Neuronal stem cell (in vitro differentiated cells): ENCODE measurements at regions not wholly inside any gene's neighbourhood (a gene's known extent, or its start where the extent isn't known, plus 50 kb on each side); places are given as distances from the start of the nearest gene placed in this dataset.

ENCODE experiments used
- DNase-seq: peaks from one replicate; pipeline ENCODE4 v3.0.0-alpha.2; 2013; ENCODE audit warnings: low spot score
- H2AFZ ChIP-seq: one replicate; pipeline ENCODE4 v1.6.1; 2013; ENCODE audit warnings: mild to moderate bottlenecking, low read length, inconsistent platforms
- H2AK5ac ChIP-seq: 2 replicates; pipeline ENCODE4 v1.6.1; 2013; ENCODE audit warnings: low read depth, mild to moderate bottlenecking, inconsistent platforms, low read length, moderate library complexity, mixed read lengths
- H2BK120ac ChIP-seq: 2 replicates; pipeline ENCODE4 v1.6.1; 2013; ENCODE audit warnings: low read depth, mild to moderate bottlenecking, inconsistent platforms, low read length, moderate library complexity, mixed read lengths
- H2BK12ac ChIP-seq: one replicate; pipeline ENCODE4 v1.6.1; 2013; ENCODE audit warnings: low read length, inconsistent platforms
- H2BK15ac ChIP-seq: 2 replicates; pipeline ENCODE4 v1.6.1; 2013; ENCODE audit warnings: mild to moderate bottlenecking, low read length, inconsistent platforms, mixed read lengths
- H2BK5ac ChIP-seq: one replicate; pipeline ENCODE4 v1.6.1; 2013; ENCODE audit warnings: inconsistent platforms, mild to moderate bottlenecking, low read length, moderate library complexity
- H3K14ac ChIP-seq: one replicate; pipeline ENCODE4 v1.6.1; 2013; ENCODE audit warnings: low read length, inconsistent platforms
- H3K18ac ChIP-seq: 2 replicates; pipeline ENCODE4 v1.6.1; 2013; ENCODE audit warnings: low read length, inconsistent platforms
- H3K23ac ChIP-seq: 2 replicates; pipeline ENCODE4 v1.6.1; 2013; ENCODE audit warnings: low read depth, mild to moderate bottlenecking, mixed read lengths, low read length, inconsistent platforms; ENCODE audit not compliant: poor library complexity
- H3K27ac ChIP-seq: replicated peaks from 3 replicates; pipeline ENCODE4 v1.5.1; 2013; ENCODE audit warnings: low read length, inconsistent platforms
- H3K27me3 ChIP-seq, 3 experiments: 2 replicates each; pipeline ENCODE4 v1.6.1; 2013; ENCODE audit warnings: low read length in 3 of 3, mild to moderate bottlenecking in 2 of 3, inconsistent platforms in 1 of 3, low read depth in 1 of 3, mixed read lengths in 1 of 3, moderate library complexity in 1 of 3; ENCODE audit not compliant: control insufficient read depth in 3 of 3, insufficient read depth in 3 of 3
- H3K36me3 ChIP-seq, 2 donors: replicated peaks in 1 of 2; 2 replicates each; pipeline ENCODE4 v1.6.1; 2013; ENCODE audit warnings: low read length in 2 of 2; ENCODE audit not compliant: control insufficient read depth in 2 of 2, insufficient read depth in 2 of 2
- H3K4ac ChIP-seq: 2 replicates; pipeline ENCODE4 v1.6.1; 2013; ENCODE audit warnings: inconsistent platforms, mild to moderate bottlenecking, low read length, moderate library complexity
- H3K4me1 ChIP-seq, 2 donors: 1 replicate in 1 of 2; 2 replicates in 1 of 2; pipeline ENCODE4 v1.6.1; 2013; ENCODE audit warnings: low read length in 2 of 2, low read depth in 1 of 2; ENCODE audit not compliant: control insufficient read depth in 2 of 2, insufficient read depth in 1 of 2
- H3K4me2 ChIP-seq: one replicate; pipeline ENCODE4 v1.6.1; 2013; ENCODE audit warnings: mild to moderate bottlenecking, low read length, inconsistent platforms; ENCODE audit not compliant: insufficient read depth, poor library complexity, severe bottlenecking
- H3K4me3 ChIP-seq, 2 donors: 2 replicates each; pipeline ENCODE4 v1.5.1; 2013; ENCODE audit warnings: low read length in 2 of 2, mild to moderate bottlenecking in 2 of 2, inconsistent platforms in 1 of 2, moderate library complexity in 1 of 2
- H3K79me1 ChIP-seq: one replicate; pipeline ENCODE4 v1.6.1; 2013; ENCODE audit warnings: low read depth, mild to moderate bottlenecking, inconsistent platforms, low read length, moderate library complexity
- H3K9ac ChIP-seq: one replicate; pipeline ENCODE4 v1.6.1; 2013; ENCODE audit warnings: mild to moderate bottlenecking, low read depth, low read length, inconsistent platforms; ENCODE audit not compliant: poor library complexity
- H3K9me3 ChIP-seq, 2 donors: replicated peaks in 1 of 2; 2 replicates each; pipeline versions ENCODE3 to v1.6.1; 2013; ENCODE audit warnings: low read length in 2 of 2, mild to moderate bottlenecking in 2 of 2, inconsistent platforms in 1 of 2, low read depth in 1 of 2, mixed read lengths in 1 of 2, moderate library complexity in 1 of 2; ENCODE audit not compliant: control insufficient read depth in 2 of 2, insufficient read depth in 1 of 2
- H4K8ac ChIP-seq: one replicate; pipeline ENCODE4 v1.6.1; 2013; ENCODE audit warnings: low read depth, mild to moderate bottlenecking, inconsistent platforms, low read length, moderate library complexity
- H4K91ac ChIP-seq: one replicate; pipeline ENCODE4 v1.6.1; 2013; ENCODE audit warnings: low read length, low read depth, mild to moderate bottlenecking, inconsistent platforms; ENCODE audit not compliant: poor library complexity
- WGBS, 2 donors: extraction: QIAGEN DNeasy Blood & Tissue Kit; methylation state at CpG; one replicate each; pipeline ENCODE4 v1.1.7; 2013; ENCODE audit warnings: missing lambda C conversion rate in 2 of 2, mixed read lengths in 1 of 2; ENCODE audit not compliant: insufficient read length in 2 of 2, insufficient replicate concordance in 1 of 2; ENCODE audit errors: extremely low coverage in 2 of 2; 5-methylcytosine and 5-hydroxymethylcytosine counted together

DNA sequence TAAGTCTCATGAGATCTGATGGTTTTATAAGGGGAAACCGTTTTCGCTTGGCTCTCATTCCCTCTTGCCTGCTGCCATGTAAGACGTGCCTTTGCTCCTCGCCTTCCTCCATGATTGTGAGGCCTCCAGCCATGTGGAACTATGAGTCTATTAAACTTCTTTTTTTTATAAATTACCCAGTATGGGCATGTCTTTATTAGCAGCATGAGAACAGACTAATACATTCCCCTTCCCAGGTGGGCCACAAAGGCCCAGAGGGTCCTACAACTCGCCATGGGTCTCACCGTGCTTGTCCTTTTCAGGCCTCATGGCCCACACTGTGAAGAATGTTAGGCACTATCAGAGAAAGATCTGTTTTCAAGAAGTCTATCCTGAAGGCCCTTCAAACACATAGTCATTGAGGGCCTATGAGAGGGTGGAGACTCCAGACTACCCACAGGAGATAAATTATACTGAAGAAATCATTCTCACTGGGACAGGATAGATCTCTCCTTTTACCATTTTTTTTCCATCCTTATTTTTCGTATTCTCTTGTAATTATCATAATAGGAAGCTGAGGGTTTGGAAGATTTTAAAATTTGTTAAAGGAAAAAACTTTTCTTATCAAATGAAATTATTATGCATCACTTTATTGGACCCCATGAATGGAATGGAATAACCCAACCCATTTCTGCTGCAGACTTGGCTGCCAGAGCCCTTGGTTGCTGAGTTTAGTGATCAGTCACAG lies 57.2 kb upstream of the EPCAM start:
- Histone ChIP-seq H3K27me3 (no peaks in the 10 kb centered on the region), H3K27ac (no peak overlapping the region), H3K4me1 (peaks cover 20% of the 10 kb centered on the region in 2 donors), H2BK120ac (no peak overlapping the region), H3K4ac (no peak overlapping the region), H3K4me3 (no peak overlapping the region), H2BK15ac (no peak overlapping the region), H3K9ac (no peak overlapping the region), H2BK12ac (no peak overlapping the region), H2BK5ac (no peak overlapping the region), H3K23ac (no peak overlapping the region), H3K9me3 (no peaks in the 10 kb centered on the region), H3K18ac (no peak overlapping the region), H4K91ac (no peak overlapping the region), H3K36me3 (no peaks in the 10 kb centered on the region), H3K79me1 (no peaks in the 10 kb centered on the region), H2AFZ (no peak overlapping the region), H3K14ac (no peak overlapping the region), H2AK5ac (no peak overlapping the region), H4K8ac (no peak overlapping the region), H3K4me2 (no peak overlapping the region)
- no CpG with 5 or more reads among the region's 7 CpGs for WGBS, 2 donors
- no peak for DNase-seq

DNA sequence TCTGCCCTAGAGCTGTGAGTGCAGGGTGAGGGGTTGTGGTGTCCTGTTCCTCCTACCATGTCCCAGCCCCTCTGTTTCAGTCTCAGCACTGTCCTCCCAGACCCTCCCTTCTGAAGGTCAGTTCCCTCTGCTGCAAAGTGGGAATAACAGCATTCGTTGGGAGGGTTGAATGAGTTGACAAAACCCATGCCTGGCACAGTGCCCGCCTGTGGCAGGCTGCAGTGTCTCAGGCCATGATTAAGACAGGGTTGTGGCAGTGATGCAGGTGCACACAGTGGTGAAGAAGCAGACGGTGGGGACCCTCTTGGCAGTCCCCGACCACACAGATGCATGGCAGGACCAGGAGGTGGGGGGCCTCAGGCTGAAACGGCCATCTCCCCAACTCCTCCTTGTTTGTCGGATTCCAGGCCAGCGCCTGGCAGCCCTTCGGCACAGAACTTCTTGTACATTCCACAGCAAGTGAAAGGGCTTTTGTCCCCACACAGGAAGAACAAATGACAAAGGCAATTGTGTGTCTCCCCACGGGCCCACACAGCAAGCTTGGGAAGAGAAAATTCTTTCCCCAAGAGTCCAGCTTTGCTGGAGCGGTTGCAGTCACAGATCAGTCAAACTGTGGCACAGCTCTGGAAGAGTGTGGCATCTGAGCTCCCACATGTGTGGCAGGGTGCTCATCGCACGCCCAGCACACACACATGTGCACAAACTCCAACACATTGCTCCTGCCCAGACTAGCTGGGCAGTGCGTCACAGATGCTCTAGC lies 58.1 kb upstream of the EPCAM start:
- Histone ChIP-seq H3K27me3 (no peaks in the 10 kb centered on the region), H3K36me3 (no peaks in the 10 kb centered on the region), H2AFZ (no peak overlapping the region), H3K4ac (no peak overlapping the region), H3K18ac (peak overlapping the region; percentile 44), H4K8ac (no peak overlapping the region), H2BK12ac (no peak overlapping the region), H3K14ac (no peak overlapping the region), H3K4me3 (peak overlapping the region in 1 of 2 donors; percentile 45), H2BK5ac (no peak overlapping the region), H3K4me1 (peaks cover 20% of the 10 kb centered on the region in 2 donors), H2BK120ac (no peak overlapping the region), H3K4me2 (no peak overlapping the region), H2AK5ac (peak overlapping the region; percentile 38), H4K91ac (no peak overlapping the region), H3K27ac (no peak overlapping the region), H3K79me1 (no peaks in the 10 kb centered on the region), H3K9me3 (no peaks in the 10 kb centered on the region), H3K23ac (no peak overlapping the region), H2BK15ac (no peak overlapping the region), H3K9ac (no peak overlapping the region)
- WGBS, 2 donors = no CpG with 5 or more reads among the region's 13 CpGs
- no peak for DNase-seq

DNA sequence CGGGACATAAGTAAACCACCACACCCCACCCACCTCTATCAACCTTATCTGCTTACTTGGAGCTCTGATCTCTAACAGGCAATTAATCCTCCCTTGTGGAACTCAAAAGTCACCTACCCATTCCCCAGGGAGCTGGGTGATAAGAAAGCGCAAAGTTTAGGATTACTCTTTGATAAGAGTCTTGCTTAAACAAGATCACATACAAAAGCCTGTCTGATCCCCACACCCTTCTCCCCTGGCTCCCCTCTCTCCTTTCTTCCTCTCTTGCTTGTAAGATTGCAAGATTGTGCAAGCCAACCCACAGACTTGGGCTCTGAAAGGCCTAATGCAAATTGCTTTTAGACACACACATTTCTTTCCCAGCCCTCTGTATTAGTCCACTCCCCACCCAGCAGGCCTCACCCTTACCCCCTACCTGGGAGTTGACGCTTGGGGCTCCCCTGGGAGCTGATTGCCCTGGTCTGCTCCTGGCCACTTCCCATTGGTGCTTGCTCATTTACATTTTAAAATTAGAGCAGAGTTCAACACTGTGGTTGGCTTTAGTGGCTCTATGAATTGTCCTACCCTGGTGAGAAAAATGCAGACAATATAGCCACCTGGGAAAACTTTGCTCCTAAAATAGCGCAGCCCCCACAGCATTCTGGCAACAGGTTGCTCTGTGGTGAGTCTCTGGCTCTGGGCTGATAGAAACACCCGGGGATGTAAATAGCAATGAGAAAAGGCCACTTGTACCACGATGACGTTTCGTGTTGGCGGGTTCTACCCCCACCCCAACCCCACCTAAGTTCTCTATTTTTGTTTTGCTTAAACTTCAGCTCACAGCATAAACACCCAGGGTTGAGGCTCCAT lies 58.9 kb upstream of the EPCAM start:
- H2BK12ac ChIP-seq = no peak overlapping the region
- no peak overlapping the region for H3K23ac ChIP-seq
- H3K4ac ChIP-seq = no peak overlapping the region
- no CpG with 5 or more reads among the region's 9 CpGs for WGBS, 2 donors
- no peaks in the 10 kb centered on the region for H3K9me3 ChIP-seq
- no peaks in the 10 kb centered on the region for H3K79me1 ChIP-seq
- H3K18ac ChIP-seq = peak overlapping the region; percentile 62
- peak overlapping the region; percentile 38 for H2AK5ac ChIP-seq
- H2BK15ac ChIP-seq = no peak overlapping the region
- H3K4me3 ChIP-seq = no peak overlapping the region
- H2BK5ac ChIP-seq = no peak overlapping the region
- H3K14ac ChIP-seq = no peak overlapping the region
- no peaks in the 10 kb centered on the region for H3K27me3 ChIP-seq
- peaks cover 20 to 21% of the 10 kb centered on the region in 2 donors for H3K4me1 ChIP-seq
- H3K4me2 ChIP-seq = no peak overlapping the region
- H2BK120ac ChIP-seq = no peak overlapping the region
- H3K27ac ChIP-seq = peak overlapping the region; percentile 13
- H4K8ac ChIP-seq = no peak overlapping the region
- no peak overlapping the region for H2AFZ ChIP-seq
- H3K36me3 ChIP-seq = no peaks in the 10 kb centered on the region
- no peak overlapping the region for H3K9ac ChIP-seq
- no peak overlapping the region for H4K91ac ChIP-seq
- DNase-seq = no peak
